Fibroblast of lung (primary cell): ENCODE measurements at regions not wholly inside any gene's neighbourhood (a gene's known extent, or its start where the extent isn't known, plus 50 kb on each side); places are given as distances from the start of the nearest gene placed in this dataset.

Experiments
- CTCF ChIP-seq, 2 donors: IDR thresholded peaks in 1 of 2; conservative IDR thresholded peaks in 1 of 2; 1 replicate in 1 of 2; 2 replicates in 1 of 2; pipeline ENCODE4 v1.5.1; 2011 to 2012; ENCODE audit warnings: low read length in 2 of 2, control low read depth in 1 of 2, inconsistent platforms in 1 of 2, low read depth in 1 of 2, mild to moderate bottlenecking in 1 of 2
- EZH2 ChIP-seq: IDR thresholded peaks from 2 replicates; pipeline ENCODE4 v1.5.1; 2012; ENCODE audit warnings: low read length, control low read depth, mild to moderate bottlenecking; ENCODE audit errors: missing control alignments

GRCh38 chr4:41442810-41443209 is 95.1 kb upstream of the LIMCH1 start:
- TF ChIP-seq CTCF (conservative IDR thresholded peaks at IDR 0.05 in 1 of 2, IDR thresholded peaks at IDR 0.05 in 1 of 2; ENCODE audit: low read depth in 1 of 2, low read length in 2 of 2): no peak
- TF ChIP-seq EZH2: no peak
